ENCODE measurements at regions not wholly inside any gene's neighbourhood (a gene's known extent, or its start where the extent isn't known, plus 50 kb on each side); places are given as distances from the start of the nearest gene placed in this dataset.
"Not testable (repeated sequence)": the region's sequence is repeated elsewhere in the genome, so short reads cannot be mapped to it uniquely, and the experiment has no call there.

- TF ChIP-seq MLLT1 (IDR thresholded peaks at IDR 0.05) (no peak), RUNX1 (IDR thresholded peaks at IDR 0.05; ENCODE audit: low read depth) (no peak), SNIP1 (IDR thresholded peaks at IDR 0.05; ENCODE audit: low read depth) (no peak), KDM4B (IDR thresholded peaks at IDR 0.05; ENCODE audit: borderline replicate concordance in 2 of 2, low read depth in 1 of 2) (no peak)
These were observed 288.9 kb upstream of the CLEC14A start (continued) for GRCh38 chr14:38544776-38545175.

- H3K27me3 ChIP-seq (ENCODE audit: control insufficient read depth in 2 of 2, insufficient read depth in 2 of 2, low read length in 2 of 2); H3K9me3 ChIP-seq (replicated peaks; ENCODE audit: control insufficient read depth, insufficient read depth, low read depth, low read length); BruUV-seq (replicated peaks); H3K4me2 ChIP-seq (ENCODE audit: insufficient read depth, low read length); H3K79me2 ChIP-seq (ENCODE audit: control insufficient read depth, insufficient read depth, low read length); H3K4me1 ChIP-seq (replicated peaks in 1 of 2; ENCODE audit: control insufficient read depth in 2 of 2, insufficient read depth in 2 of 2, low read length in 2 of 2); FAIRE-seq; H3K27ac ChIP-seq (ENCODE audit: extremely low read depth, low read depth, low read length); in situ Hi-C loops (cut with MboI); H3K9ac ChIP-seq (ENCODE audit: insufficient read depth in 1 of 2, low read depth in 2 of 2, low read length in 2 of 2); H3K36me3 ChIP-seq (ENCODE audit: control insufficient read depth, insufficient read depth, low read length); H2AFZ ChIP-seq (ENCODE audit: low read depth, low read length); DNase-seq (ENCODE audit: extremely low read depth in 1 of 4, low spot score in 3 of 4); CTCF ChIA-PET (ENCODE audit: low intra/inter-chr PET ratio); H3K4me3 ChIP-seq; intact Hi-C loops (cut with micrococcal nuclease); POLR2A ChIA-PET; ATAC-seq; H3K9me1 ChIP-seq (ENCODE audit: control insufficient read depth, insufficient read depth, low read length); H4K20me1 ChIP-seq (replicated peaks; ENCODE audit: control insufficient read depth, insufficient read depth, low read length): not testable (repeated sequence)
- WGBS (ENCODE audit: insufficient coverage, low coverage, missing lambda C conversion rate), result 0% methylated on average over 2 of the region's 5 CpGs
These were observed 288.0 kb upstream of the CLEC14A start for GRCh38 chr14:38543851-38544250.
